ENCODE measurements at regions not wholly inside any gene's neighbourhood (a gene's known extent, or its start where the extent isn't known, plus 50 kb on each side); places are given as distances from the start of the nearest gene placed in this dataset.

GRCh38 chr6:105803442-105803841 lies 282.7 kb upstream of the PRDM1 start:
- TF ChIP-seq CTCF (IDR thresholded peaks at IDR 0.05) (no peak), POLR2A (IDR thresholded peaks at IDR 0.05) (no peak)

Data from testis (tissue), 2 donors.